ENCODE measurements at regions not wholly inside any gene's neighbourhood (a gene's known extent, or its start where the extent isn't known, plus 50 kb on each side); places are given as distances from the start of the nearest gene placed in this dataset.

- no peak for DNase-seq
Observed at GRCh38 chr3:56983427-56983826, 77.0 kb upstream of the SPATA12 start.

GRCh38 chr3:56981445-56982230, 78.8 kb upstream of the SPATA12 start:
- DNase-seq: no peak

GRCh38 chr3:56980798-56981390, 79.6 kb upstream of the SPATA12 start:
- DNase-seq: no peak

- no peak for DNase-seq
Observed at GRCh38 chr3:56980243-56980642, 80.2 kb upstream of the SPATA12 start.

GRCh38 chr3:56979791-56980190, 80.7 kb upstream of the SPATA12 start:
- DNase-seq: no peak

GRCh38 chr3:56977561-56977889, 82.9 kb upstream of the SPATA12 start:
- no peak for DNase-seq

GRCh38 chr3:56976651-56977560, 83.6 kb upstream of the SPATA12 start:
- no peak for DNase-seq

- DNase-seq: no peak
Observed at GRCh38 chr3:56975567-56975966, 84.9 kb upstream of the SPATA12 start.

- DNase-seq: no peak
Observed at GRCh38 chr3:56974247-56974930, 86.1 kb upstream of the SPATA12 start.

- no peak for DNase-seq
Observed at GRCh38 chr3:56971816-56972215, 88.6 kb upstream of the SPATA12 start.

GRCh38 chr3:56971261-56971660, 89.2 kb upstream of the SPATA12 start:
- DNase-seq: no peak

GRCh38 chr3:56970461-56970879, 90.0 kb upstream of the SPATA12 start:
- DNase-seq: no peak

GRCh38 chr3:56969851-56970250, 90.6 kb upstream of the SPATA12 start:
- no peak for DNase-seq

GRCh38 chr3:56966509-56966908, 94.0 kb upstream of the SPATA12 start:
- no peak for DNase-seq

GRCh38 chr3:56966104-56966503, 94.4 kb upstream of the SPATA12 start:
- DNase-seq: no peak

GRCh38 chr3:56962922-56963321, 97.5 kb upstream of the SPATA12 start:
- DNase-seq: no peak

GRCh38 chr3:56962206-56962605, 98.3 kb upstream of the SPATA12 start:
- no peak for DNase-seq

- no peak for DNase-seq
Observed at GRCh38 chr3:56960234-56960917, 100.1 kb upstream of the SPATA12 start.

GRCh38 chr3:56958879-56959278, 101.6 kb upstream of the SPATA12 start:
- no peak for DNase-seq

GRCh38 chr3:56957522-56957921, 102.9 kb upstream of the SPATA12 start:
- DNase-seq: no peak

GRCh38 chr3:56956906-56957305, 103.6 kb upstream of the SPATA12 start:
- no peak for DNase-seq

- no peak for DNase-seq
Observed at GRCh38 chr3:56955492-56956111, 104.9 kb upstream of the SPATA12 start.

Data from midbrain (tissue), 1 donor.